Transverse colon (tissue), 3 donors: ENCODE measurements at regions not wholly inside any gene's neighbourhood (a gene's known extent, or its start where the extent isn't known, plus 50 kb on each side); places are given as distances from the start of the nearest gene placed in this dataset.

Experiments
- CTCF ChIP-seq, 5 experiments: fragments of 200-600 bp in 3 of 5; fragments of 450-650 bp in 2 of 5; sonication (generic) in 3 of 5; IDR thresholded peaks; 1 replicate in 2 of 5; 2 replicates in 3 of 5; pipeline ENCODE4 v1.5.1; 2016 to 2017; ENCODE audit warnings: antibody characterized with exemption in 5 of 5, inconsistent platforms in 3 of 5, mild to moderate bottlenecking in 2 of 5, moderate library complexity in 1 of 5
- POLR2A ChIP-seq: fragments of 450-650 bp; IDR thresholded peaks from one replicate; pipeline ENCODE4 v1.6.1; 2016; ENCODE audit warnings: antibody characterized with exemption, mild to moderate bottlenecking, moderate library complexity

- no peak for TF ChIP-seq CTCF (IDR thresholded peaks at IDR 0.05)
- TF ChIP-seq POLR2A, result no peak
These were observed 193.6 kb upstream of the CARD18 start for GRCh38 chr11:105333153-105333552.
